MCF 10A (cell line): ENCODE measurements at regions not wholly inside any gene's neighbourhood (a gene's known extent, or its start where the extent isn't known, plus 50 kb on each side); places are given as distances from the start of the nearest gene placed in this dataset.
A peak's percentile ranks its signal among the peaks of the same experiment; 100 is the strongest.

ENCODE experiments used
- BruUV-seq: library from RNA; stranded (reverse); fragments of 400-500 nt; replicated peaks from 2 replicates; lab custom pipeline; 2021; lab: Mats Ljungman, UMichigan
- CTCF ChIA-PET: fragments of 300-600 bp; sonication (Branson Sonifier 250); formaldehyde crosslinking; extraction: SDS; loops from one replicate; lab custom pipeline; 2021; ENCODE audit warnings: antibody characterized with exemption, inconsistent platforms; lab: Yijun Ruan, JAX
- POLR2A ChIA-PET: fragments of 300-600, 350-650 bp; sonication (Branson Sonifier 250); formaldehyde crosslinking; extraction: SDS; loops from one replicate; lab custom pipeline; 2020; ENCODE audit warnings: antibody characterized with exemption, inconsistent platforms; lab: Yijun Ruan, JAX
- DNase-seq: peaks from one replicate; pipeline ENCODE4 v3.0.0-alpha.2; 2018; ENCODE audit not compliant: unreplicated experiment
- H3K27ac Mint-ChIP-seq: one replicate; pipeline ENCODE4 v1.8.0; 2022; ENCODE audit warnings: mild to moderate bottlenecking, low read depth, mixed read lengths; ENCODE audit not compliant: unreplicated experiment
- H3K27me3 Mint-ChIP-seq: one replicate; pipeline ENCODE4 v1.8.0; 2022; ENCODE audit warnings: mixed read lengths; ENCODE audit not compliant: insufficient read depth, unreplicated experiment
- H3K36me3 Mint-ChIP-seq: one replicate; pipeline ENCODE4 v1.8.0; 2022; ENCODE audit warnings: mild to moderate bottlenecking, moderate library complexity, mixed read lengths; ENCODE audit not compliant: insufficient read depth, unreplicated experiment
- H3K4me1 Mint-ChIP-seq: one replicate; pipeline ENCODE4 v1.8.0; 2022; ENCODE audit warnings: mixed read lengths; ENCODE audit not compliant: insufficient read depth, unreplicated experiment
- H3K4me3 Mint-ChIP-seq: one replicate; pipeline ENCODE4 v1.8.0; 2022; ENCODE audit warnings: mild to moderate bottlenecking, moderate library complexity, mixed read lengths; ENCODE audit not compliant: unreplicated experiment
- H3K9me3 Mint-ChIP-seq: one replicate; pipeline ENCODE4 v1.8.0; 2022; ENCODE audit warnings: mixed read lengths; ENCODE audit not compliant: unreplicated experiment
- intact Hi-C: fragments of 100-400 bp; cut with micrococcal nuclease; formaldehyde crosslinking; loops from 2 replicates; pipeline ENCODE4 v1.14.1; 2022
- TF ChIP-seq, protein P1 (sequence below): fragments of 200-600 bp; IDR thresholded peaks from one replicate; pipeline ENCODE4 v1.8.0; 2022; ENCODE audit warnings: antibody characterized with exemption, mild to moderate bottlenecking; ENCODE audit not compliant: unreplicated experiment

DNA sequence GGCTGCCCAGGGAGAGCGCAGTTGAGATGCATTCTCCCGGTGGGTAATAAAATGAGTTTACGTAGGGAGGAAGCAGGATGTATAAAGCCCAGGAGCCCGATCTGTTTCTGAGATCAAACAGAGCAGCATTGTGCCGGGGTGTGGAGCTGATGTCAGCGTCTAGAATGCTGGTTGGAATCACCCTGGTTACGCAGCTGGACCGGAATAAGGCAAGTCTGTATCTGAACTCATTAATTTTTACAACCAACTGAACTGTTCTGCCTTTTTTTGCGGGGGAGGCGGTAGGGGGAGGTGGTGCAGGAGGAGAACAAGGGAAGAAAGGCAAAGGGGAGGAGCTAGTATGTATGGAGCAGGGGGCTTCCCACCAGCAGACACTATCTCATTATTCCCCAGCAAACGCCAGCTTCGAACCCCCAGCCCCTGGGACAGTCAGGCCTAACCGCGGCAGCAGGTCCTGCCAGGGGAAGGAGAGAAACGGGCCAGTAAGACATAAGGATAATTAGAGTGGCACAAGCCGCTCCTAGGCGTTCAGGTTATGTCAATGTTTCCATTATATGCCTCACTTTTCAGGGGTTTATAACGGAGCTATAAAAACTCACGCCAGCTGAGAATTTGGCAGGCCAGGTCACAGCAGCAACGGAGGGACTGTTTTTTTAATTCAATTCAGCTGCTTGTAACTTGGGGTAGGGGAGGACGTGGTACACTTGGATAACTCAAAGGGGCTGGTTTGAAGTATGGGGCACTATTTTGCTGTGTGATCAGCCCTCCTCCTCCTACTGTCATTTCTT is 175.3 kb upstream of the HES1 start:
- Mint-ChIP-seq H3K4me3 (no peak overlapping the region), H3K36me3 (no peaks in the 10 kb centered on the region), H3K27ac (no peak overlapping the region), H3K27me3 (no peaks in the 10 kb centered on the region), H3K9me3 (no peaks in the 10 kb centered on the region), H3K4me1 (no peaks in the 10 kb centered on the region)
- intact Hi-C loops, result no loop called here
- no TSS peak for BruUV-seq
- ChIA-PET POLR2A (interaction anchor here (1.1 to 3.0 kb wide), 3 partner anchors 9 to 43 kb away, joined by 4 to 10 read pairs (median 9); no protein-coding TSS in a partner anchor), CTCF (interaction anchor here (0.6 kb wide), 1 partner anchor 439 kb away, joined by 4 read pairs; no protein-coding TSS in a partner anchor)
- TF ChIP-seq, protein P1, sequence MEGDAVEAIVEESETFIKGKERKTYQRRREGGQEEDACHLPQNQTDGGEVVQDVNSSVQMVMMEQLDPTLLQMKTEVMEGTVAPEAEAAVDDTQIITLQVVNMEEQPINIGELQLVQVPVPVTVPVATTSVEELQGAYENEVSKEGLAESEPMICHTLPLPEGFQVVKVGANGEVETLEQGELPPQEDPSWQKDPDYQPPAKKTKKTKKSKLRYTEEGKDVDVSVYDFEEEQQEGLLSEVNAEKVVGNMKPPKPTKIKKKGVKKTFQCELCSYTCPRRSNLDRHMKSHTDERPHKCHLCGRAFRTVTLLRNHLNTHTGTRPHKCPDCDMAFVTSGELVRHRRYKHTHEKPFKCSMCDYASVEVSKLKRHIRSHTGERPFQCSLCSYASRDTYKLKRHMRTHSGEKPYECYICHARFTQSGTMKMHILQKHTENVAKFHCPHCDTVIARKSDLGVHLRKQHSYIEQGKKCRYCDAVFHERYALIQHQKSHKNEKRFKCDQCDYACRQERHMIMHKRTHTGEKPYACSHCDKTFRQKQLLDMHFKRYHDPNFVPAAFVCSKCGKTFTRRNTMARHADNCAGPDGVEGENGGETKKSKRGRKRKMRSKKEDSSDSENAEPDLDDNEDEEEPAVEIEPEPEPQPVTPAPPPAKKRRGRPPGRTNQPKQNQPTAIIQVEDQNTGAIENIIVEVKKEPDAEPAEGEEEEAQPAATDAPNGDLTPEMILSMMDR, result no peak
- DNase-seq, result no peak

DNA sequence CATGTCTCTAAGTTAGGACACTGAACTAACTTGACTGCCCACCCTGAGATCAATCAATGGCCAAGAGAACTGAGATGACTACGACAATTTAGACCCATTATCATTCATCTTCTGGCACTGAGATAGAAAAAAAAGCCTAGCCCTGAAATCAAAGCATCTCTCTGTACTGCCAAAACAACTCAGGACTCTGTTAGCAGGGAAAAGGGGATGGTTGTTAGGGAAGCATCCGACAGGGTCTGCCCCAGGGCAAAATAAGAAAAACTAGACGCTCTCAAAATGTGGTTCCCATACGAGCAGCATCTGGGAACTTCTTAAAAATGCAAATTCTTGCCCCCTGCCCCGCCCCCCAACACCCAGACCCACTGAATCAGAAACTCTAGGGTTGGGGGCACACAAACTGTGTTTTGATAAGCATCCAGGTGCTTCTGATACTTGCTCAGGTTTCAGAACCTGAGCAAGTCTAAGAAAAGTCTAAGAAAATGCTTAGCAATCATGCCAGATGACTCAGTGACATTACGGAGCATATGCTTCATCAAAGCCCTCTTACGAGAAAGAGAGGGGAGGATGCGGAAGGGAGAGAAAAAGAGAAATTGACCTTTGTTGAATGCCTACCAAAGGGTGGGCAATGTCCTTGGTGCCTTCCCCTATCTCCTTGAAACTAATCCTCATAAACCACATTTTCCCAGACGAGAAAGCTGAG is 172.8 kb upstream of the HES1 start:
- Mint-ChIP-seq H3K4me3 (no peak overlapping the region), H3K27ac (no peak overlapping the region), H3K36me3 (no peaks in the 10 kb centered on the region), H3K9me3 (no peaks in the 10 kb centered on the region), H3K27me3 (no peaks in the 10 kb centered on the region), H3K4me1 (no peaks in the 10 kb centered on the region)
- ChIA-PET CTCF (interaction anchor here (0.7 kb wide), 1 partner anchor 13 kb away, joined by 3 read pairs; no protein-coding TSS in a partner anchor), POLR2A (interaction anchor here (1.5 to 3.0 kb wide), 2 partner anchors 8 to 10 kb away, joined by 3 to 9 read pairs; no protein-coding TSS in a partner anchor)
- DNase-seq, result peak; percentile 44
- no TSS peak for BruUV-seq
- intact Hi-C loops, result no loop called here
- TF ChIP-seq, protein P1, result no peak

DNA sequence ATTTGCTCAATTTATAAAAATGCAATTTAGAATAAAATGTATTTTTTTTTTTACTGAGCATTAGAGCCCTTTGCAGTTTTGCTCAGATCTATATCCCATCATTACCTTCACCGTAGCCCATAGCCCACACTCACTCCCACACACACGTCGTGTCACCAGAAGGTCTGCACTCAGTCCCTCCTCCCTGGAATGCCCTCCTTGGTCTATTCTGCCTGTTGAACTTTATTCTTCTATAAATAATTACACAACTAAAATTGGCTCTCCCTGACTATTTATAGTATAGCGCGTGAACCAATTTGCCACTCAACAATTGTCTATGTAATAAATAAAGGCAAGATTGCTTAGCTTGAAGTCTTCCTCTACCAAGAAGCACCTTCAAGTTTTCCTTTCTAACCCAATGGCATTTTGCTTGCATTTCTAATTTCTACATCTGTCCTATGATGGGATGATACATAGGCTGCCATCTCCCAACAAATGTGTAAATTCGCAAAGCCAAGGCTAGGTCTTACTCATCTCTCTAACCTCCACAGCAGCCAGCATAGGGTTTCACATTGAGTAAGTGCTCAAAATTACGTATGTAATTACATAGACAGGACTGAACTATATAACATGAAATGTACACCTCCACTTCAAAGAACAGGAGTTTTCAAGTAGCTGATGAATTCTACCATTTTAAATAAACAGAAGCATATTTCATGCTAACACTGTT is 172.0 kb upstream of the HES1 start:
- BruUV-seq, result no TSS peak
- POLR2A ChIA-PET, result interaction anchor here (1.4 to 1.5 kb wide), 3 partner anchors 11 to 91 kb away, joined by 3 to 5 read pairs (median 3); no protein-coding TSS in a partner anchor
- intact Hi-C loops, result no loop called here
- no peak overlapping the region for H3K27ac Mint-ChIP-seq
- H3K27me3 Mint-ChIP-seq, result no peaks in the 10 kb centered on the region
- H3K4me1 Mint-ChIP-seq, result no peaks in the 10 kb centered on the region
- H3K36me3 Mint-ChIP-seq, result no peaks in the 10 kb centered on the region
- TF ChIP-seq, protein P1, result no peak
- no peak overlapping the region for H3K4me3 Mint-ChIP-seq
- no peak for DNase-seq
- CTCF ChIA-PET, result interaction anchor here (0.7 kb wide), 1 partner anchor 13 kb away, joined by 3 read pairs; no protein-coding TSS in a partner anchor
- H3K9me3 Mint-ChIP-seq, result no peaks in the 10 kb centered on the region
